ENCODE measurements at regions not wholly inside any gene's neighbourhood (a gene's known extent, or its start where the extent isn't known, plus 50 kb on each side); places are given as distances from the start of the nearest gene placed in this dataset.

DNA sequence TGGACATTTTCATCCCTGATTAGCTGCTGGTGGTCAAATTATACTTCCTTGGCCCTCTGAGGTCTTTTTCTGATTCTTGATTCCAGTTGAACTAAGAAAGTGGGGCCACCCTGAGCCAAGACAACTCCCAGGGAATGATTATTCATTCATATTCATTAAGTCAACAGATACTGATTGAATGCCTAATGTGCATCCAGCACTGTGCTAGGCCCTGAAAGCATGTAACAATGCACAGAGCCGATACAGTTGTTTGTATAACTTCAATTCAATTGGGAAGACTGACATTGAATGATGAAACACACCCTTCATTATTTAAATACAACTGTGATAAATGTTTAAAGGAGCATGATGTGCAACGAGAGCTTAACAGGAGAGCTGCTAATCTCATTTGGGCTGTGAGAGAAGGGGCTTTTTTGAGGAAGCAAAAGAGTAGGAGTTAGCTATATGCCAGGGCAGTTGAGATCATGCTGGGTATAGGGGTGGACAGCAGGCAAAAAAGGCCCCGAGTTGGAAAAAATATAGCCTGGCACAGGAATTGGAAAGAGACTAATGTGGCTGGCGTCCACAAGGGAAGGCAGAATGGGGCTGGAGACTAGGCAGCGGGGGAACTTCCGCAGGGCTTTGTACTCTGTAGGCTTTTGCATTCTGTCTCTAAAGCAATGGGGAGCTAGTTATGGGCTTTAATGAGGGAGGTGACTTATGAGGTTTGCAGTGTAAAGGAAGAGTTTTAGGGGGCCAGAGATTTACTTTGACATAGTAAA, 57.2 kb upstream of the ACVR1 start:
- DNase-seq: no peak

DNA sequence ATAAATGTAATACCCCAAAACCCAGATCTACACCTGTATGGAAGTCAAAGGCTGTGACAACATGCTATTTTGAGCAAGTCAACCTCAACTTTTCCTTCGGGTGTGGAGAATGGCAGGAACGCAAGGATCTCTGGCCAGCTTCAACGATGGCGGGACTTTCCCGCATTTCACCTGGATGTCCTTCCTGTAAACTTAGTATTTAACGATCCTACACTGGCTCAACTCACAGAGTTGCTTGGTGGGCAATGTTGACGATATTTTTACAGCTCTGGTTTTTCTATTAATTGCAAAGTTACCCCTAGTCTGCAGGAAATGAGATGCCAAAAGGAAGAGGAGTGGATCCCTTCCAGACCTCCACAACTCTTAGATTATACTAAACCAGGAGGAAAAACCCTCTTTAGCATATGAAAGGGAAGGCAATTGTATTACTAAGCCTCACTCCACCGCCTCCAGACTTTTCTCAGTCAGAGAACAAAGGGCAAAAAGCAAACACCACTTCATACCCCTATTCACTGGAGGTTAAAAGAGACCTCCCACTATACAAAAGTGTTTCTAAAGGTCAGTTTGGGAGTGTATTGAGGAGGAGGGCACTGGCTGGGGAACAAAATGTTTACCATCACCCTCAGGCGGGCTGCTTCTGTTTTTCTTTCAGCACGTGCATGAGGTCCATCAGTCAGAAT, 56.5 kb upstream of the ACVR1 start:
- DNase-seq: no peak

- DNase-seq: no peak
Observed at GRCh38 chr2:157931542-157931941, 55.4 kb upstream of the ACVR1 start.

GRCh38 chr2:157930728-157931127, 54.6 kb upstream of the ACVR1 start:
- no peak for DNase-seq

- DNase-seq: no peak
Observed at GRCh38 chr2:157929871-157930667, 53.9 kb upstream of the ACVR1 start.

GRCh38 chr2:157928372-157928771, 52.2 kb upstream of the ACVR1 start:
- DNase-seq: no peak

DNA sequence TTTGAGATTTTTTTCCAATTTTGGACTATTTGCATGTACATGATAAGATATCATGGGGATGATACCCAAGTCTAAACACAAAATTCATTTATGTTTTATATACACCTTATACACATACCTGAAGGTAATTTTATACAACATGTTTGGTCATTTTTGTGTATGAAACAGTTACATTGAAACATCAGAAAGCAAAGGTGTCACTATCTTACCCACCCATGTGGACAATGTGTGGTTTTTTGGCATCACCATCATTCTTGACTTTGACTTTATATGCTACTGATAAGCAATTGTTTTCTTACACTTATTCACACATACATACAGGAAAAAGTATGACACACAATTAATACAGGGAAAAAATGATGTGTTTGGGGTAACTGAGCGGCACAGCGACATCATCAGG, 51.0 kb upstream of the ACVR1 start:
- DNase-seq: no peak
